NB4 (cell line): ENCODE measurements at regions not wholly inside any gene's neighbourhood (a gene's known extent, or its start where the extent isn't known, plus 50 kb on each side); places are given as distances from the start of the nearest gene placed in this dataset.

Source experiments
- CTCF ChIP-seq: IDR thresholded peaks from one replicate; pipeline ENCODE4 v1.5.1; 2012; ENCODE audit warnings: low read depth, low read length
- MAX ChIP-seq: IDR thresholded peaks from 2 replicates; pipeline ENCODE4 v1.6.1; 2011; ENCODE audit warnings: low read depth, low read length
- POLR2A ChIP-seq: IDR thresholded peaks from 2 replicates; pipeline ENCODE4 v1.6.1; 2011; ENCODE audit warnings: mild to moderate bottlenecking; ENCODE audit not compliant: insufficient read length; ENCODE audit errors: extremely low read depth

GRCh38 chr13:57063007-57063406 is 77.7 kb upstream of the PRR20A start:
- TF ChIP-seq CTCF (no peak), POLR2A (no peak), MAX (no peak)
